Inflammatory macrophage treated with lipopolysaccharide for 1 hour (primary cell): ENCODE measurements at regions not wholly inside any gene's neighbourhood (a gene's known extent, or its start where the extent isn't known, plus 50 kb on each side); places are given as distances from the start of the nearest gene placed in this dataset.

Experiments
- DNase-seq, 2 donors: peaks; one replicate each; pipeline ENCODE4 v3.0.0-alpha.2; 2020 to 2022

DNA sequence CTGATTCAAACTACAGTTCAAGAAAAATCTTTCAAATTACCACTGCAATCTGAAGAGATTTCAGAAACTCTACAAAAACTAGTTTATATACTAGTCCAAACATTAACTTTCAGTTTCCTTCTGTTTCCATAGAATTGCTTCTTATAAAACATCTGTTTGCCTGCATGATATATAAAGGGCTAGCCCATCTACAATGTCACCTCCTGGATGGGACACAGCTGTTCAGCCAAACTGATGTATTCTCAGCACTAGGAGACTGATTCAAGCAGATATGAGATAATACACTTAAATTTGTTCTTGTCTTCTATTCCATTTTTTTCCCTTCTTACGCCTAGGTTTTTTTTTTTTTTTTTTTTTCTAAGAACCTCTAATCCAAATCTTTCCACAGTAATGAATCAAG, 1569.7 kb upstream of the IGFBP7 start:
- no peak for DNase-seq

DNA sequence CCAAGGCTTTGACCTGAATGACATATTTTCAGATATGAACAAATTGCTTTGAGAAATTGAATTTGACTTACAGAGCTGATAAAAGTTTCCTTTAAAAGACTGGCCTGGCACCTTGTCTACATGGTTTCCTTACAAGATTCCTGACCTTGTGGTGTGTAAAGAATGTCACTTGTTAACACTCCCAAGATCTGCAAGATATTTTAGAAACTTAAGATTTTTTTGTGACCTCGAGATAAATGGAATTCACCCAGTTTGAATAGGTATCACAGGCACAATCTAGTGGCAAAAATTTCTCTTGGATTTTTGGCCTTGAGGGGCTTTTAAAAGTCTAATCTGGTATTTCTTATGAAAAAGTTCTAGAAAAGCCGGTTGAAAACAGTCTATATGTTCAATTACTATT, 1568.9 kb upstream of the IGFBP7 start:
- no peak for DNase-seq

DNA sequence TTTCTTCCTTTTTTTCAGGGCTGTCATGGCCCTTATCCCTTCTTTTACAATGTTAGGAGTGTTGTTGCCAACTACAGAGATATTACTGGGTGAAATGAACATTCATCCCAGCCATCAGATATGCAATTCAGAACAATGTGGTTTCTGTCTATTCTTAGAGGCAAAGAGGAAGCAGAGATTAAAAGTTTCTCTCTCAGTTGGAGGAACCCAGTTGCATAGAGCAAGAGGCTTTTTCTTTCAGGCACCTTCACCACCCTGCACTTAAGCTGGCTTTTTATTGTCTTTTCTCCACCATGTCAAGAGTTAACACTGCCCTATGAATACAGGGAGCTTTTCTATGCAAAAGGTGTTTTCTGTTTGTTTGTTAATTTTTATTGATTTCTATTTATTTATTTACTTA, 1559.6 kb upstream of the IGFBP7 start:
- DNase-seq, result no peak

DNA sequence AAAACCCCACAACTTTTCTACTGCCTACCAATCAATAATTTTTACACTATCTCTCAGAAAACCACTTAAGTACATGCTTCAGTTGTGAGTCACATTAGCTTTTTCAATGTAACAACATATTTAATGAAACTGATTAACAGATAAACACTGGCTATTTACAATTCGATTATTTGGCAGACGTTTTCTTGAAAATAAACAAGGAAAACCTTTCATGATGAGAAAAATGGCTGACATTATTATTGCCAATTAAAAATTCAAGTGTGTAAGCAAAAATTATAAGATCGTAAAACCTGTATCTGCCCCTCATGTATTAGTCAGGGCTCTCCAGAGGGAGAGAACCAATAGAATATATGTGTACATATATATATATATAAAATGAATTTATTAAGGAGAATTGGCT, 1555.5 kb upstream of the IGFBP7 start:
- no peak for DNase-seq

DNA sequence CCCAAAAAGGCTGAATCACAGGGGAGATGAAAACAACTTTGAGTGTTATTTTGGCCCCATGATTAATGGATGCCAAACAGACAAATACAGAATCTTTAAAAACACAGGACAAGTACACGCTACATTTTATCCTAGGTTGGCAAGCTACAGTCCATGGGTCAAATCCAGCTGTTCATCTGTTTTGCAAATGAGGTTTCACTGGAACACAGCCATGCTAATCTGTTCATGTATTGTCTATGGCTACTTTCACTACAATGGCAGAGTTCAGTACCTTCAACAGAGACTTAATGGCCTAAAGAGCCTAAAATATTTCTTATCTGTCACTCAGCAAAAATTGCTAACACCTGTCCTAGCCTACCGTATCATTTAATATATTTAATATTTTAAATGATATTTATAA, 1548.5 kb upstream of the IGFBP7 start:
- DNase-seq, result no peak

DNA sequence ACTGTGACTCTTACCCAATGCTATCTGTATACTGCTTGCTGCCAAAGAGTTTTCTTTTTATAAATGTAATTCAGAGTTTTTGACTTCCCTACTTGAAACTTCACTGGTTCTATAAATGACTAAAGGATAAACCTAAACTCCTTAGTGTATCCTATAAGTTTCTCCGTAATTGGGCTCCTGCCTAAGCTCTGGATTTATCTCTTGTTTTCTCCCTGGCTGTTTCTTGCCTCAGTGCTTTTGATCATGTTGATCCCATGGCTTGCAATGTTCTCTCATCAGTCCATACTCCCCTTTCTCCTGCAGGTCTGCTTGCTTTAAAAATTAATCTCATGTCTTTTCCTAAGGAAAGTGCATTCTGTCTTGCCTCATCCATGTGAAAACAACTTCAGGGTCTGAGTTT, 1543.1 kb upstream of the IGFBP7 start:
- no peak for DNase-seq

DNA sequence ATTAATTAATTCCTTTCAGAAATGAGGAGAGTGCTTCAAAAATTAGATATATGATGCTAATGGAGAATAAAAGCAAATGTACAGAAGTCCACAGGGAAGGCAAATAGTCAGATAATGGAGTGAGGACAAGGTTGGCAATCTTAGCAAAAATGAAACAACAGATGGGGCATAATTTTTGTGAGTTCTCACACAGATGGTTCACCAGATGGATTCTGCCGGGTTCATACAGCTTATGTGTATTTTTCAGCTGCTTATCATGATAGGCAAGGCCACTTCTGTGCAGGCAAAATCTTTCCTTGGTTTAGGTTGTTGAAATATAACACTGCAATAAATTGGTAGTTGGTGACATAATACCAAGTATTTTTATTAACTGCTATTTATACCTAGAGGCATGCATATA, 1539.0 kb upstream of the IGFBP7 start:
- no peak for DNase-seq

DNA sequence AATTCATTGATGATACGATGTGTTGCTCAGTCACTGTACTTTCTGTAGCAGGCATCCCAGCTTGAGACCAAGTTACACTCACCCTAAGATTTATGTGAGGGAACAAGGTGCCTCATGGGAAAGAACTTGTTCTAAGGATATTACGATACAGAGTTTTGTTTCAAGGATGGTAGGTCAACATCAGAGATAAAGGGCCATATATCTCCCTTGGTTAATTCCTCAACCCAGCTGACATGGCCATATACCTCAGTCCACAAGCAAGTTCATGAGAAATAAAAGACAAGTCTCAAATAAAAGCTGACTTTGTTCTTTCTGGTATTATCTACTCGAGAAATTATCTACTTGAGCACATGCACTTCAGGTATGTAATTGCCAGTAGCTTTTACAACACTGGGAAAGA, 1535.9 kb upstream of the IGFBP7 start:
- DNase-seq, result no peak

DNA sequence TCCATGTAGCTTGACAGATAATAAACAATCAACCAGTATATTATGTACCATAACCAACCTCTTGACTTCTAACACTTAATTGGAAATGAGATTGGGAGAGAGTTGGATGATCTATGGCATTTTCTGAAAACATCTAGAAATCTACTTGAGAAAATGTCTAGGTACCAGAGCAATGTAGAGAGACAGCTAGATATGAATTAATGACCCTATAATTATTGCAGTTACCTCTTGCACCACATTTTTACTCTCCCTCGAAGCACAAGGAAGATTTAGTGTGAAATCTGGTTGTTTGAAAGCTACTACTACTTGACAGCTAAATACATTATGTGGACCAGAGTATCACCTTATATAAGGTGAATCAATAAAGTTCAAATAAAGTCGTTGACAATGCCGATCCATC, 1534.4 kb upstream of the IGFBP7 start:
- no peak for DNase-seq

DNA sequence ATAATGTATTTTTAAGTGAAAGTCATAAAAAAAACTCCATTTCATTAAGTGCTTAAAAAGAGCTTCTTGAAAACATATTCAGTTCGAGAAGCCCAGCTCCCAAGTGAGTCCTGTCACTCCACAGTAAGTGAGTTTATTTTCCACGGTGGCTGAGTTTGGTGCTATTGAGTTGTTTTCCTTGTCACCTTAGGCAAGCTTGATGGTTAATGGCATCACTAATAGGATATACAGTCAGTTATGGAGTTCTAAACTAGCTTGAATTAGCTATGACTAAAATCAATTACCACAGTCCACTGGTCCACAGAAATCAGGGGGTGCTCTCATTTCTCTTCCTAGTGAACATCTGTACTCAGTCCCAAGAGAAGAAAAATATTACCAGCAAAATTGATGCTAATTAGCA, 1526.2 kb upstream of the IGFBP7 start:
- DNase-seq, result no peak

DNA sequence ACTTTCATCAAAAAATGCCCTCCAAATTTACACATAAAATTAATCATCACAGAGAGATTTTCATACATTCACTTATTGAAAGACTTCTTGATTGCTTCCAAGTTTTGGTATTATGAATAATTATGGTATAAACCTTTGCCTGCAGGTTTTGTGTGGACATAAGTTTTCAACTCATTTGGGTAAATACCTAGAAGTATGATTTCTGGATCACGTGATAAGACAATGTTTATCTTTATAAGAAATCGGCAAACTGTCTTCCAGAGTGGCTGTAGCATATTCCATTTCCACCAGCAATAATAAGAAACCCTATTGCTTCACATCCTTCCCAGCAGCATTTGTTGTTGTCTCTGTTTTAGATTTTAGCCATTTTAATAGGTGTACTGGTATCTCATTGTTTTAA, 1507.0 kb upstream of the IGFBP7 start:
- no peak for DNase-seq

DNA sequence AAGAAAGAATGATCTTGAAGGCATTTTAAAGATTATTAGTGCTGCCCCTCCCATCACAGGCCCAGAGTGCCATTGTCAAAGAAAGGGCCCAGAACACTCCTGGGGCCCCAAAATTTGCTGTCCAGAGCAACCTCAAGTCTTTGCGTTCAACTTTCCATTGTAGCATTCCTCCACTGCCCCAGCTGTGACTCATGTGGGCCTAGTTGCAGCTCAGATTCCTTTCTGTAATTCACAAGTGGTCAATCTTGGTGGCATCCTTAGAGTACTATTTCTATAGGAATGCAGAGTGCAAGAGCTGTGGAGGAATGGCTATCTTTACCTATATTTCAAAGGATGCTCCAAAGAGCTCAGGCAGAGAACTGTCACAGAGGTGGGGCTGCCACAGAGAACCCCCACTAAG, 1500.8 kb upstream of the IGFBP7 start:
- no peak for DNase-seq

DNA sequence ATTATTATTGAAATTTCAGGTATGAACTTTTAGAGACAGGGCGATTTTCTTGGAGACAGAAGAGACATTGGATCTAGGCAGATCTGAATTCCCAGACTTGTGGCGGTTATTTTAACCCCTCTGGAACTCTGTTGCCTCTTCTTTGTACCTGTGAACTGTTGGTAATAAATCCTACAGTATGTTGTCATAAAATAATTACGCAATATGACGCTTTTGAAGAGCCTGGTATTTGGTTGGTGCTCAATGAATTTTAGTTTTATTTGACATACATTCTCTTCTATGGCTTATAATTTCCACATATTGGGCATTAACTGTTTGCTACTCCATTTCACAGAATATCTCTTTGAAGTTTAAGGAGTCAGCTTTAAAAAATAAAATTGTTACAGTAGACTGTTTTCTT, 1496.1 kb upstream of the IGFBP7 start:
- no peak for DNase-seq

DNA sequence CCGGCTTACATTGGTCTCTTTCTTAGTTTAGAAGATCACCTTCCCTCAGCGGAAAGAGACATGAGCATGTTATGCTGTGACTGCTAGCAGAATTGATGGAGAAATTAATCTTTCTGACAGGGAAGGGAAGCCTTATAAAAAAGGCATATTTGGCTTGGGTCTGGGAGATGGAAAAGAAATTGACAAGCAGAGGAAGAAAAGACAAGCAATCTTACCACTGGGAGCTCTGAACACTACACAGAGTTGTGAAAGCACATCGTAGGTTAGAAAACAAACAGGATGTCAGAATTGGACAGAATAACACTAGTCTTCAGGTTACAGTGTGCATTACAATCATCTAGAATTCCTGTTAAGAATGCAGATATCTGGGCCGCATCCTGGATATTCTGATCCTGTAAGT, 1493.8 kb upstream of the IGFBP7 start:
- DNase-seq, result no peak

DNA sequence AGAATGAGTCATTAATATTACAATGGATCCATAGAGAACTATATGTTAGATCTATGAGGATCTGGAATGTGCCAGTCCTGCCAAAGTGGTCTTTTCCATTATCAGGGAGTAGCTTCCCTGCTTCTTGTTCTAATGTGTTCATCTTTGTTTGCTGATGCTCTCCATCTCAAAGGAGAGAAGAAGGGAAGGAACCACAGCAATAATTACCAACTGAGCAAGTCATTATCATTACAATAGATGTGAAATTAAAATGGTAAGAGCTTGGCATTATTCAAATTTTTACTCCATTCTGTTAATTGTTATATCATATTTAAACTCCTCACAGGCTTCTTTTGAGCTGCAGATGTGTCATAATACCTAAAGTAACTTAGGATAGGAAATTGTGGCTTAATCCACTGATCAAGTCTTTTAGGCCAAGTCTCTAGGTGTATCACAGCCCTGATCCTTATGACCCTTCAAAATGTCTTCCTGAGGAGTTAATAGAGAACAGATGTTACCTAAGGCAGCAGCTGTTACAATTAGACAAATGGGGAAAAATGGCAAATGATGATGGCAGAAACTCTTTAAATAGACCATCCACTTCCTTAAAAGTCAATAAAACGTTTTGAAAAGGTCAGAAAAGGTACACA, 1492.7 kb upstream of the IGFBP7 start:
- no peak for DNase-seq

DNA sequence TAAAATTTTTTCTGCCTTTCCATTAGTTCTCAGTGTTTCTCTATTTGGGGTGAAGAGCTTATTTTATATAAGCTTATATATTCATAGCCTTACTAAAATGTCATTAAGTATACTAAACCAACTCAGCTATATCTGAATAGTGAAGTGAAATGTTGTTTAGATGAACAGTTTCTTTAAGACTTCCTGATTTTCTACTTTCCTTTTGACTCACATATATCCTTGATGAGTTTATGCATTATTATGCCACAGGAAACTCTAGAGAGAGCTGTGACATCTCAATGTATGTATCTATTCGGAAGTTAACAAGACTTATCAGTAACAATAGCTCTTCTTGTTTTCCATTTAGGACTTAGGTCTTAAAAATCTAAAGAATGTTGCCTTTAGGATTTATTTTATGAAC, 1491.8 kb upstream of the IGFBP7 start:
- no peak for DNase-seq

DNA sequence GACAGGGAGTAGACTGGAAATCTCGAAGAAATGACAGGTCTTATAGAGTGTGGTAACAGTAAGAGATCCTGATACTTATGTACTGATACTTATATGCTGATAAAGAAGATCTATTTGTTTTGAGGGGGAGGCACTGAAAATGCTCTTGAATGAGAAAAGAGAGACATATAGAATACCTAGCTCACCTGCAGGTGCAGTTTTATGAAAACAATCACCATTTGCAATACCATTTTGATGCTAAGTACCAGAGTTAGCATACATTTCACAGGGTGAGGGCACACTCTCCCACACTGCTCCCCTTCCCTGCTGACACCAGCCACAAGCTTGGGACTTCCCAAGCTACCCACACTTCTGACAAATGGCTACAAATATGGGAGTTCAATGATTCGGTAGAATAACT, 1490.1 kb upstream of the IGFBP7 start:
- no peak for DNase-seq

DNA sequence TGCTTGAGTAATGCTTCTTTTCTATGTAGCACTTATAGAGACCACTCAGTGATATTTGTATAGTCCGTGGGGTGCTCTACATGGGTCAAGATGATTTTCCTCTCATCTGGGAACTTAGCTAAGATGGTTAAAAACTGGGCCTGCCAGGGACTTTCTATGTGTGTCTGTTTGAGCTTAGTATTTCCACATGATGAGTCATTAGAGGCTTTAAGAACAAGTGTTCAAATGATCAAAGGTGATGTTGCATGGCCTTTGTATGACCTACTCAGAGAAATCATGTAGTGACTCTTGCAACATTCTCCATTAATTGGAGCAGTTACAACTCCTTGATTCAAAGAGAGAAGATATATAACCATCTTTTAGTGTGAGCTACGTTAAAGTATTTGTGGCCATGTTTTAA, 1480.5 kb upstream of the IGFBP7 start:
- DNase-seq, result no peak

DNA sequence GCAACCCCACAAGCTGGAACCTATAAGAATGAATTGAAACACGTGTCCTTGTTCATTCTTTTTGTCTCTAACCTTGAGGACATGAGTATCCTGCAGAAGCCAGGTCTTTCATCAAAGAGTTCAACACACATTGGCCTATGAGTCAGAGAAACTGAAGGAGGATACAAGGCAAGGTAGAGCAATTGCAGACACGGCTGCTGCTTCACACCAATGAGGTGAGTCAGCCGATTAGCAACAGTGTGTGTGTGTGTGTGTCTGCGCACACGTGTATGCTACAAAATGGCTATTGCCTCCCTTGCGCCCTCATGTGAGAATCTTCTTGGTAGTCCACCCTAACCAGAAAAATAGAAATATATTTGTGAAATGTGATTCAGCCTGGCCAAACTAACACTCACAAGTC, 1477.7 kb upstream of the IGFBP7 start:
- no peak for DNase-seq

DNA sequence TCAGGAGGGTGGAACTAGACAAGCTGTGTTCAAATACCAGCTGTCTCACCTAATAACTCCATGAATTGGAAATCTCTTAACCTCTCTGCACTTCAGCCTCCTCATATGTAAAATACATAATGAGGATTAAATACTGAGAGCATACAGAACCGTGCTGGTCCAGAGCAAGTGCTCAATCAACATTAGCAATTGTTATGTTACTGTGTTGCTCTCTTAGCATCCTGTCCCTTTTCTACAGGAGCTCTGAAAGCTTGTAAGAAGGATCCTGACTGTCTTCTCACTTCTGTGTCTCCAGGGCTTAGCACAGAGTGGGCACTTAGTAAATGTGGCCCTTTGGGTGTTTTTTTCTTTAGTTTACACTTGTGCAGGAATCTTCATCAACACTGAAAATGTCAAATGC, 1456.1 kb upstream of the IGFBP7 start:
- no peak for DNase-seq

DNA sequence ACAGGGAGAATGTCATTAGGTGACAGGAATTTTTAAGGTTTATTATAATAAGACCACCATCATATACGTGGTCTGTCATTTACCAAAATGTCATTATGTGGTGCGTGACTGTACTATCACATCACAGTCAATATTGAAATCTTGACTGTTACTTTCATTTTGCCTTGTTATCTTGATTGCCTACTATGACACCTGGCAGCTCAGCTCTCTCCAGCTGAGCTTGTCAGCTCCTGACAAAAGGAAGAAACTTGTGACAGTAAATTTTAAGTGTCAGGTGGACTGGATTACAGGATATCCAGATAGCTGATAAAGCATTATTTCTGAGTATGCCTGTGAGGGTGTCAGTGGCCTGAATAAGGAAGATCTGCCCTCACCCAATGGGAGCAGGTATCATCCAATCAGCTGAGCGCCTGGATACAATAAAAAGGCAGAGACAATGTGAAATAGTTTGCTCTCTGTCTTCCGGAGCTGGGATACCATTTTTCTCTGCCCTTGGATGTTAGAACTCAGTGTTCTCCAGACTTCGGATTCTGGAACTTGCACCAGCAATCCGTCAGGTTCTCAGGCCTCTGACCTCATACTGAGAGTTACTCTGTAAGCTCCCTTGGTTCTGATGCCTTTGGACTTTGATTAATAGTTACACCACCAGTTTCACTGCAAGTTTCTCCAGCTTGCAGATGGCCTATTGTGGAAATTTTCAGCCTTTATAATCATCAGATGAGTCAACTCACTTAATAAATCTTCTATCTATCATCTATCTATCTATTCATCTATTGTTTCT, 1454.7 kb upstream of the IGFBP7 start:
- no peak for DNase-seq

DNA sequence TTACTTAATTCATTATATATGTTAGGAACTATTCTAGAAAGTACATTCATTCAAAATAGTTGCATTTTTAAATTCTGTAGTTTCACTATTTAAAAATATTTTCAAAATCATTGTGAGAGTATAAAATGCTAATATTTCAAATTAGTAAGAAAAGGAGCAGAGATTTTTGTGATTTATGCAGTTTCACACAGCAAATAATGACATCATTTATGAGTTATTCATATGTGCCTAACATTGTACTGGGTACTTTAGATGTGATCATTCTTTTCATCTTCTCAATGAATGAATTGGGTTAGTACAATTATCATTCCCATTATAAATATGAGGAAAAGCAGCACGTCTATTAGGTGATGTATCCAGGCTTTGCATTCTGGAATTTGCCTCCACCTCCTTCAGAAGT, 1451.0 kb upstream of the IGFBP7 start:
- no peak for DNase-seq

DNA sequence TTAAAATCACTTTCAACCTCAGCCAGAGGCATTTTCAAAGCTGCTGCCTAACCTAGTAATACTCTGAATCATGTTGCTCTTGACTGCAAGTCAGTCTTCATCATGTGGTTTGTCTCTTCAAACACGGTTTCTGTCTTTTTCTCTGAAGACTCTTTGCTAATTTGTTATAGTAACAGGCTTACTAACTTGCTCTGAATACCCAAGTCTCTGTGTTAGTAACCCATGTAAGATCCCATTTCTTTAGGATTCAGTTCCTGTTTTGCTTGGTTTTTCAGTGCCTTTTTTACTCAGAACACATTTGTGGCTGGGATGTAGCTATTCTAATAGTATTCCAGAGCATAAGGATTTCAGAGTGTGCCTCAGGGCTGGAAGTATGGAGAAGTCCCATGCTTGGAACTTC, 1450.6 kb upstream of the IGFBP7 start:
- no peak for DNase-seq

DNA sequence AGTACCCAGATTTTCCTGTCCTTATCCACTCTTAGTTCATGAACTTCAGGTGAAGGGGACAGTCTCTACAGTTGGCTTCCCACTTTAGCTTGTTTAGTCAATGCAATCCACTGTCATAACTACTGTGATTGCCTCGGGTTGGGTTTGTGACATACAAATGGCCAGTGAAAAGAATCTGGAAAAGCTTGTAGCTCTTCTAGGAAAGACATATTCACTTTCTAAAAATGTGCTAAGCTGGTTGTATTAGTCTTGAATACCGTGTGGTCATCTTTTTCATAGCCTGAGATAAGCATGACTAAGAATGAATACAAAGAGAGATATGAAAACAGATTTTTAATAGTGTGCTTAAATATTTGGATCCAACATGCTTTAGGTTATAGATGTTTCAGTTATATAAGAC, 1443.5 kb upstream of the IGFBP7 start:
- DNase-seq, result no peak

DNA sequence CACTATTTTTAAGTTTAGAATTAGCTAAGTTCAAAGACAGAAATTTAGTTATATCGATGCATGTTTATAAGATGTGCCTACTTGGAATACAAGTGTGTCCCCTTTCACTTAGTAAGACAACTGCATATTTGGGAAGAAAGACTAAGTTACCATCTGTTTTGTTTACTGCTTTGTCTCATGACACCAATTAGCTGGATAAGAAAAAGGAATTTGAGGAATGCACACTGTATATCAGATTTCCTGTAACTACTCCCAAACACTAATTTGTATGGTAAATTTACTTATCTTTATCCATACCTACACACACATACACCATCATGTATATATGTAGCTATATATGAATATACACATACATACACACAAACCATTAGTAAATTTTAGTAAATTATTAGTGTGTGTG, 1442.8 kb upstream of the IGFBP7 start:
- no peak for DNase-seq
